ENCODE measurements at regions not wholly inside any gene's neighbourhood (a gene's known extent, or its start where the extent isn't known, plus 50 kb on each side); places are given as distances from the start of the nearest gene placed in this dataset.

- TF ChIP-seq POLR2AphosphoS5 (IDR thresholded peaks at IDR 0.05; ENCODE audit: low read depth, low read length) = no peak
- TF ChIP-seq TAF1 (IDR thresholded peaks at IDR 0.05; ENCODE audit: borderline replicate concordance, insufficient read depth, low read length) = no peak
- TF ChIP-seq, protein P1, sequence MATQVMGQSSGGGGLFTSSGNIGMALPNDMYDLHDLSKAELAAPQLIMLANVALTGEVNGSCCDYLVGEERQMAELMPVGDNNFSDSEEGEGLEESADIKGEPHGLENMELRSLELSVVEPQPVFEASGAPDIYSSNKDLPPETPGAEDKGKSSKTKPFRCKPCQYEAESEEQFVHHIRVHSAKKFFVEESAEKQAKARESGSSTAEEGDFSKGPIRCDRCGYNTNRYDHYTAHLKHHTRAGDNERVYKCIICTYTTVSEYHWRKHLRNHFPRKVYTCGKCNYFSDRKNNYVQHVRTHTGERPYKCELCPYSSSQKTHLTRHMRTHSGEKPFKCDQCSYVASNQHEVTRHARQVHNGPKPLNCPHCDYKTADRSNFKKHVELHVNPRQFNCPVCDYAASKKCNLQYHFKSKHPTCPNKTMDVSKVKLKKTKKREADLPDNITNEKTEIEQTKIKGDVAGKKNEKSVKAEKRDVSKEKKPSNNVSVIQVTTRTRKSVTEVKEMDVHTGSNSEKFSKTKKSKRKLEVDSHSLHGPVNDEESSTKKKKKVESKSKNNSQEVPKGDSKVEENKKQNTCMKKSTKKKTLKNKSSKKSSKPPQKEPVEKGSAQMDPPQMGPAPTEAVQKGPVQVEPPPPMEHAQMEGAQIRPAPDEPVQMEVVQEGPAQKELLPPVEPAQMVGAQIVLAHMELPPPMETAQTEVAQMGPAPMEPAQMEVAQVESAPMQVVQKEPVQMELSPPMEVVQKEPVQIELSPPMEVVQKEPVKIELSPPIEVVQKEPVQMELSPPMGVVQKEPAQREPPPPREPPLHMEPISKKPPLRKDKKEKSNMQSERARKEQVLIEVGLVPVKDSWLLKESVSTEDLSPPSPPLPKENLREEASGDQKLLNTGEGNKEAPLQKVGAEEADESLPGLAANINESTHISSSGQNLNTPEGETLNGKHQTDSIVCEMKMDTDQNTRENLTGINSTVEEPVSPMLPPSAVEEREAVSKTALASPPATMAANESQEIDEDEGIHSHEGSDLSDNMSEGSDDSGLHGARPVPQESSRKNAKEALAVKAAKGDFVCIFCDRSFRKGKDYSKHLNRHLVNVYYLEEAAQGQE (IDR thresholded peaks at IDR 0.05; ENCODE audit: insufficient read depth in 1 of 2, low read depth in 2 of 2, low read length in 2 of 2) = no peak
- TF ChIP-seq SIN3A (IDR thresholded peaks at IDR 0.05; ENCODE audit: borderline replicate concordance, insufficient read depth, low read length) = no peak
- no peak for TF ChIP-seq FOXP2 (optimal IDR thresholded peaks at IDR 0.05; ENCODE audit: borderline replicate concordance, extremely low read depth, extremely low read length, insufficient read depth)
Observed at GRCh38 chr2:241986836-241987641, 117.5 kb downstream of the RTP5 start.
